ENCODE measurements at regions not wholly inside any gene's neighbourhood (a gene's known extent, or its start where the extent isn't known, plus 50 kb on each side); places are given as distances from the start of the nearest gene placed in this dataset.
"Not testable (repeated sequence)": the region's sequence is repeated elsewhere in the genome, so short reads cannot be mapped to it uniquely, and the experiment has no call there.

DNA sequence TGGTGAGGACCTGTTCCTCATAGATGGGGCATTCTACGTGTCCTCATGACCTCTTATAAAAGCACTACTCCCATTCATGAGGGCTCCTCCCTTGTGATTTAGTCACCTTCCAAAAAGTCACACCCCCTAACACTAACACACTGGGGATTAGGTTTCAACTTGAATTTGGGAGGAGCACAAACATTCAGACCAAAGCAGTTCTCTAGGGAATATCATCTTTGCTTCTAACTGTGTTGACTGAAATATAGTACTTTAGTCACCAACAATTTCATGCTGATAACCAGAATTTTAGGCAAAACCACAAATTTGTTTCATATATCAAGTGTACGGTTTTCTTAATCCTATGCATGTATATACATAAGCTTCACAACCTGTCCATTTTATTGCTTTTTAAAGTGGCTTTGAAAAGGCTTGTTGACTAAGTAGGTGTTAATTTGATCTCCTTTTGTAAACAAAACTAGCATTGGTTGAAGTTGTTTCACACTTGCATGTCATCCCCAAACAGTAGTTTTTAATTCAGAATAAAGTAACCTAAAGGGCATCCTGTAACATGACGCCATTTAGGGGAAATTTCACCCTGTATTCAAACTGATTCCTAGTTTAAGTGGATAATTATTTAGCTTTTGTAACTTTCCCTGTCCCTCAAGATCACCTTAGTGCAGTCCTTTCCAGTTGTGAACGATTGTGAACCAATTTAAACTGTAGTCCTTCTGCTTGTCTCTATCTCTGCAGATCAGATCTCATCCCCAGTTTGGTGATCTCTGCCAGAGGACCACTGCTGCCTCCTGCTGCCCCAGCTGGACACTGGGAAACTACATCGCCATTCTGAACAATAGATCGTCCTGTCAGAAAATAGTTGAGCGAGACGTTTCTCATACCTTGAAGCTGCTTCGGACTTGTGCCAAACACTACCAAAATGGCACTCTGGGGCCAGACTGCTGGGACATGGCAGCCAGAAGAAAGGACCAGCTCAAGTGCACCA, 141.1 kb downstream of the TLR5 start:
- no peak for DNase-seq

DNA sequence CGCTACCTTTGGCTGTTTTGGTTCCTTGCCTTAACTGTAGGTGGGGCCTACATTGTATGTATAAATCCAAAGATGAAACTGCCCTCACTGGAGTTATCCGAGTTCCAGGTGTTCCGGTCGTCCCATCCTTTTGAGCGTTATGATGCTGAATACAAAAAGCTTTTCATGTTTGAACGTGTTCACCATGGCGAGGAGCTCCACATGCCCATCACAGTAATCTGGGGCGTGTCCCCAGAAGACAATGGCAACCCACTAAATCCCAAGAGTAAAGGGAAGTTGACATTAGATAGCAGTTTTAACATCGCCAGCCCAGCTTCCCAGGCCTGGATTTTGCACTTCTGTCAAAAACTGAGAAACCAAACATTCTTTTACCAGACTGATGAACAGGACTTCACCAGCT, 139.5 kb downstream of the TLR5 start:
- DNase-seq = no peak

DNA sequence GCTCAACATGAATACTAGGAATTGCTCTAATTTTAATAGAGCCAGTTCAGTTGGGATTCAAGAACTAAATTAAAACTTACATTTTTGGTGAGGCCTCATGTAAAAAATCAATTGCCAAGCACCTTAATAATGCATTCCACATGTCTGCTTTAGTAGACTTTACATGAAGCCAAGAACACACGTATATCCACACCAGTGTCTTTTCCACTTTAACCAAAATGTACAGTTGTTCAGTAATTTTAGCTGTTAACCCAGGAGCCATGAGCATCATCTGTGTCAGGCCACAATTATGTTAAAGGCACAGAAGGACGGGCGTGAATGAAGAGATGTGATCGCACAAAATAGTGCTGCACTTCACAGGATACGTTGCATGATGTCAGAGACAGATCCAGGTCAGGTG, 136.7 kb downstream of the TLR5 start:
- DNase-seq = no peak

DNA sequence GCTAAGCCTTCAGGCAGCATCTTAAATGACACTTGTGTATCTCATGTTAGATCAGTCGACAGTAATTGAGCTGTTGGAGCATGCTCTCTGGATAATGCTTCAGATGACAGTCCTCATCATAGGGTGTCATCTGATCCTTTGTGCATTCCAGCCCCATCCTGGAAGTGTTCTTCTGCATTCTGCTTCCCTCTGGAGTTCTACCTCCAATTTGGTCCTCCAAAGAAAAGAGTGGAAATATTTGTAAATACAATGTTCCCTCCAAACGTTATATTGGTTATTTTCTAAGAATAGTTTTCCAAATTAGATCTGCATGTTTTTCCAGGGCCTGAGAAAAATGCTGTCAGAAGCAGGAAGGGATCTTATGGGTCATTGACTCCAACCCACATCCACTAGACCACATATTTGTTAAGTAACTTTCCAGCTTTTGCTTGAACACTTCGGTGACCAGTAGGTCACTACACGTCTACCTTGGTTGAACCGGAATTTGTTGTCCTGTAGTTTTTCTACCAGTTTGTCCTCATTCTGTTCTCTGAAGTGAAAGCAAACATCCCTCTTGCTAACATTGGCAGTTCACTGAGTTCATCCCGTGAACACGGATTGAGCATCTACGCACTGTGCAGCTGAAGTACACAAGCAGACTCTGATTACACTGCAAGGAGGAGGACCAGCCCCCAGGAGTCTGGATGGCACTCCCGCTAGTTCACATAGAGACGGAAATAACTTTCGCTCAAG, 136.0 kb downstream of the TLR5 start:
- DNase-seq = no peak

DNA sequence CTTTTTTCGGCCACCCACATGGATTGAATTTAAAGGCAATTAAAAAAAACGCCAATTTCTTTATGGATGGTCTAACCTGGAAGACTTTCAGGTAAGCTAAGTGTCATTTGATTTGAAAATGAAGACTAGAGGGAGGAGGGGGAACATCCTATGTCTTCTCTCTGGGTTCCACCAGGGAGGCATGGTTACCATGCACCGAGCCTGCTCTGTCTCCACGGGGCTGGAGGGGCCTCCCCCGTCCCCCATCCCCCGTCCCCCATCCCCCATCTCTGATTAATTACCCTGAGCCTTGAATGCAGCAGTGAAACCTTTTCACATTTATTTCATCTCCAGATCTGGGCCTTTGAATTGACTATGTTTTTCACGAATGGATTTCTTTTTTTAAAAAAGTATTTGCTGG, 135.1 kb downstream of the TLR5 start:
- no peak for DNase-seq

DNA sequence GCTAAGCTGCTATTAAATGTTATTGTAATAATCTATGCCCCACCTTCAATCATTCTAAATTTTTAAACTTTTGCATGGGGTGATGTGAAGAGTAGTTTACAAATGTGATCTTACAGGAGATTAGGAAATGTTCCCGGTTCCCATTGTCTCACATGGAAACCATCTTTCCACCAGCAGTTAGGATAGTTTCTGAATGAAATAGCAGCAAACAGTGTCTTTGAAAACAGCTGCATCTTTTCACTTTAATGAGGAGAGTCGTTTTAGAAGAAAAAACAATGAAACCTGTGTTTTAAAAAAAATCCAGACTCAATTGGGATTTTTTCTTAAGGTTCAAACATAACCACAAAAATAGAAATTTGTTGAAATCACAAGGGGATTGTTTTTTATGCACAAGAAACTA, 134.2 kb downstream of the TLR5 start:
- no peak for DNase-seq

DNA sequence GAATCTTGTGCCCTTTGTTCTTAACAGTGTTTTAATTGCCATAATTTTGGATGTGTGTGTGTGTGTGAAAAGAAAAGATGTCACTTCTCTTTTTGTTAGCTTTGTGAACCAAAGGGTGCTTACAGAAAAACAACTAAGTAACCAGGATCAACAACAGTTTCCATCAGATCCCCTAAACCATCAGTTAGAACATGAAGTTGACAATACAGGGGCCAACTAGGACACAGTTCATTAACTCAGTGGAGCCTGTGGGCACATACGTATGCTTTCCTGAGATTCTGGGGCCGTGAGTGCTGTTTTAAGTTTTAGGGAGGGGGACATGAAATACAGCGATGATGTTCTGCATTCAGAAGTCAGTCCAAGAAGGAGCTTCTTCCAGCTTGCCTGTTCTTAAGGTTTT, 133.6 kb downstream of the TLR5 start:
- DNase-seq = no peak

DNA sequence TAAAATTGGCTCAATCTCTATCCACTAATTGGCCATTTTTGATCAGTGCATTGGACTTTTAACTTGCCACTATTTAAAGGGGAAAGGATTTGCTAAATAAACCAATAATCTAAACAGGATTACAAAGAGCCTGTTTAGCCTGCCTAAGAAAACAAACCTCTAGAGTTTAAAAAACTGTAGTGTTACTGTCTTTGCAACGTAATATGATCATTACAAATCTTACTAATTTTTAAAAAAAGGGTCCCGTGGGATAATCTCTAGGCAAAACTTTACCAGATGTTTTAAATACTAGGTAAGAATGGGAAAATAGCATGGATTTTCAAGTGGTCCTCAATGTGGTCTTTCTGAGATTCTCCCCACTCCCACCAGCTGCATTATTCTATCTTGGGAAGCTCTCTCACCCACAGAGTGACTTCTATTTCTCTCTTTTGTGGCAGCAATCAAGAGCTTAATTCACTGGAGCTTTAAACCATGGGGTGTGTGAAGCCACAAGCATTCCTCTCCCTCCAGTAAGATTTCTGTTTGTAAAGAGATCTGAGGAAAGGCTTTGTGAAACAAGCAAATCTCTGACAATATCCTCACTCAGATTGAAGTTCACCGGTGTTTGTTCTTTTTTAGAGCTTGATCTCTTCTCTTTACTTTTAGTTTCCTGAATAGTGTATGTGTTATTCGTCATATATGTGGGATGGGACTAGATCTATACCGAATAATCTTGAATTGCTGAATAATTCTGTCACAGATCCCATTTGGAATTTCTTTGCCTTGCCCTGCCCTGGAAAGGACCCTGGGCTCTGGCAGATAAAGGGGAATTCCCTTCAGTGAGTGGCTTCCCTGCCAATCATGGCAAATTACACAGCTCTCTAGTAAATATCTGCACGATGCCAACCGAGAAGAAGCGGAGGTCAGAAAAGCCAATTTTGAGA, 132.2 kb downstream of the TLR5 start:
- DNase-seq = no peak

DNA sequence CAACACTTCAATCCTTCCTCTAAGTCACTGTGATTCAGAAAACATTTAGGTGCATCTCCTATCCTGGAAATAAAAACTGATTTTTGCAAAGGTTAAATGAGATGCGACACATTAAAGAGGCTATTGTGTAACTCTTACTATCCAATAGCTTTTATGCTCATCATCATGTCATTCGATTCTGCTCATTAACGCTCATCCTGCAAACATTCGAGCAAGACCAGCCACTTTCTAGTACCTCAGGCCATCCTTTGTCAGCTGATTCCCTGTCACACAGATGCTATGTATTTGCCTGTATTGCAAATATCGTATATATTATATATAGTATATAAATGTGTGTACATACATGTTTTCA, 131.6 kb downstream of the TLR5 start:
- DNase-seq = no peak

DNA sequence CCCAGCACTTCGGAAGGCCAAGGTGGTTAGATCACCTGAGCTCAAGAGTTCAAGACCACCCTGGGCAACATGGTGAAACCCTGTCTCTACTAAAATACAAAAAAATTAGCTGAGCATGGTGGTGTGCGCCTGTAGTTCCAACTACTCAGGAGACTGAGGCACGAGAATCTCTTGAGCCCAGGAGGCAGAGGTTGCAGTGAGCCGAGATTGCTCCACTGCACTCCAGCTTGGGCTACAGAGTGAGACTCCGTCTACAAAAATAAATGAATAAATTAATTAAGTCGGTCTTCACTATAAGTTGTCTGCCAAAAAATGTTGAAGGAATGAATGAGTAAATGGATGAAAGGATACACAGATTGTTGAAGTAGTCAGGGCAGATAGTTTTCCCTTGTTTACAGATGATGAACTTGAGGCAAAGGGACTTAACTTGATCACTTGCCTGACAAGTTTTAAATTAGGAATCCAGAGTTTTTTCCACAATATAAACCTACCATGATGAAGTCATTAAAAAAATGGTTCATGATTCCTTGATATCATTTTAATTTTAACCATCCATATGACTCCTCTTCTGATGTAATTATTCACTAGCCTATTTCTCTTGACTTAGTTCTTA, 130.8 kb downstream of the TLR5 start:
- DNase-seq = no peak

DNA sequence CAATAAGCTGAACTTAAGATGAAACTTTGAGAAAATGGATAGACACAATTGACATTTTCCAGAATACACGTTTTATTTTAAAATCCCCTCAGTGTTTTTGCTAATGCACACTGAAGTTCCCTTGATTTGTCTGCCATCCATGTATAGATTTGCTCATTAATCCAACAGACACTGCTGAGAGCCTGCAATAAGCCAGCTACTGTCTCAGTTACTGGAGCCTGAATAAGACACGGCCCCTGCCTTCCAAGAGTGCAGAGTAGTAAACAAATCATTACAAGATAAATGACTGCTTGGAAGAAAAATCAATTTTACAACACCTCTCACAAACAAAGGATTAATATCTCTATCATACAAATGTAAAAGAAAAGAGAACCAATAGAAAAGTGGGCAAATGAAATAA, 130.1 kb downstream of the TLR5 start:
- no peak for DNase-seq

DNA sequence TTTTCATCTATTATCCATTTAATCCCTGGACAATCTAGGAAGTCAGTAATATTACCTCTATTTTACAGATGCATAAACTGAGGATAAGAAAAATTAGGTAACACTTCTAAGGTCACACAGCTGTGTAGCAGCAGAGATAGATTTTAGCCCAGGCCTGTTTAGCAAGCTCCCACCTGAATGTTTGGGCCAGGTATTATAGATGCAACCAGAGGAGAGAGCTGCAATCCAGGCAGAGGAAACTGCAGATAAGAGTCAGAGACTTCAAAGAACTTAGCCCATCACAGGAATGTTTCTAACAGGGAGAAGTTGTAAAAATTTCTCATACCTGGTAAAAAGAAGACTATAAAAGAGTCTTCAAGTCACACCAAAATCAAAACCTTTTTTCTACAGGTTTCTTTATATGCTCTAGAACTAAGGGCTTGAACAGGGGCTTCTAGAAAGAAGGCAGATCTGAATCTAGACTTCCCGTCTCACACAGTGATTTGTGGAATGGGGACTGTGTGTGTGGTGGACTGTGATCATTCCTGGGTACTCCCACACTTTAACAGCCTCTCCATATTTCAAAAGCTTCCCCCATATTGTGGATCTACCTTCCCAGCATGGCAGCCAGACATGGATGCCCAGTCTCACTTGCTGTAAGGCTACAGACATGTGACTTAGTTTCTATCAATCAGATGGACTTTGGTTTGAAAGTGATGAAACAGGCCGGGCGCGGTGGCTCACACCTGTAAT, 128.7 kb downstream of the TLR5 start:
- DNase-seq = no peak

DNA sequence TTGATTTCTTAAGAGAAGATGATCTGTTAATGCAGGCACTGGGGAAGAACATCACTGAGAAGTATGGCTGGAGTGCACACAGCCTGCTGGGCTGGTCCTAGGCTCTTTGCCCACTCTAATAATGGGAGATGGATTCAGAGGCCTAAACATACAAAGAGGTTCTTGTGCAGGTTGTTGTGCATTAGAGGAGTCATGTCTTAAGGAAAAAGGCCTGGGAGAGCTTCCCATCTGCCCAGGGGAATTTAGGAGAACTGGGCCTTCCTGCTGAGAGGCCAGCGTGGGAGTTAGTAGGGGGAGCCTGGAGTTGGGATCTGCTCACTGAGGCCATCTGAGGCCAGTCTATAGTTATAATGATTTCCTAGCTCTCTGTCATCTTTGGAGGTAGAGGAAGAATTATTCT, 126.7 kb downstream of the TLR5 start:
- DNase-seq = no peak

DNA sequence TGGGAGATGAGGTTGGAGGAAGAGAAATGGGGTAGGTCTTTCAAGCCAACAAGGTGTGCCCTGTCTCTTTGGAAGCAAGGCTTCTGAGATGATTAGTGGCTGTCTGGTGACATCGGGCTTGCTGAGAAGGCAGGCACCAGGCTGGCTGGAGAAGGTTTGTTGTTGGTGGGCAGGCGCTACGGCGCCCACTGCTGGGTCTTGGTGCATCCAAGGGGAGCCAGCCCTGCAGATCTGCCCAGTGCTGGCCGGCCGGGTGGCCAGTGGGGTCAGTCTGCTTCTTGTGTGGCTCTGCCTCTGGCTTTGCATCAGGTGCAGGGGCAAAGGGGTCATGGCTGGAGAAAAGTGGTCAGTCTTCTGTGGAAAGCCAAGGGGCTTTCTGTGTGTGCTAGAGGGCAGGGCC, 126.2 kb downstream of the TLR5 start:
- no peak for DNase-seq

DNA sequence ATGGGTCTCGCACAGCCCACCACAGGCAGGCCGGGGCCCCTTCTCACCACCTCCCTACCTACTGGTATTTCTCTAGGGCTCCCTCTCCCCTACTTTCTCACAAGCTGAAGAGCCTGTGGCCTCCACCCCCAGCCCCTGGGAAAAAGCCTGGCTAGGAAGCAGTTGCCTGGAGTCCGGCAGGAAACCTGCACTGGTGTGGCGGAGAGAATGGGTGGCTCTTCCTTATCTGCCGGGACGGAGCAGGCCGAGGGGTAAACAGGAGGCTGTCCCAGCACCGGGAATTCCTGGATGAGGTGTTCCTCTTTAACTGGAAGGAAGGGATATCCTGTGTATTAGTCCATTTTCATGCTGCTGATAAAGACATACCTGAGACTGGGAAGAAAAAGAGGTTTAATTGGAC, 125.8 kb downstream of the TLR5 start:
- DNase-seq = no peak

DNA sequence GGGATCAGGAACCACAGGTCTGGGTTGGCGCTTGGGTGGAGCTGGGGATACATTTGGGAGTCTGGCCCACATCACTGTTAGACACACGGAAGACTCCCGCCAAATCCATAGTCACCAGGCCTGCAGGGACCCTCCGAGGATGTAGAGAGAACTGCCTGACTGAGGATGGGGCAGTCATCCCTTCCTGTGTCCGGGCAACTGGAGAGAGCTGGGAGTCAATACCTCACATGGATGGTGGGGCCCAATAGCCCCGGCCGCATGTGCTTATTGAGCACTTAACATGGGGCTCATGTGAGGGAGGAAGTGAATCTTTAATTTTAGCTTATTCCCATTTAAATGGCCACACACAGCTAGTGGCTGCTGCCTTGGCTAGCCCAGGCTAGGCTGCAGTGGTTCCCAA, 124.5 kb downstream of the TLR5 start:
- DNase-seq = no peak

DNA sequence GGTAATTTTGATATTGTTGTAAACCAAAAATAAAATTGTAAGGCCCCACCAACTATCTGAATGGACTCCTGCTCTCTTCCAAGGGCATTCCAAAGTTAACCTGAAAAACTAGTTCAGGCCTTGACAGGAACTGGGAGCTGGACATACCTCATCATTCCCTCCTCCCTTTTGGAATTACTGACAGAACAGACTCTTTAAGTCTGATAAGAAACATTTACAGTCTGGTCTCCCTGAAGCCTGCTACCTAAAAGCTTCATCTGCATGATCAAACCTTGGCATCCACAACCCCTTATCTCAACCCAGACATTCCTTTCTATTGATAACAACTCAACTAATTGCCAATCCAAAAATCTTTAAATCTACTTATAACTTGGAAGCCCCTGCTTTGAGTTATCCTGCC, 123.8 kb downstream of the TLR5 start:
- no peak for DNase-seq

DNA sequence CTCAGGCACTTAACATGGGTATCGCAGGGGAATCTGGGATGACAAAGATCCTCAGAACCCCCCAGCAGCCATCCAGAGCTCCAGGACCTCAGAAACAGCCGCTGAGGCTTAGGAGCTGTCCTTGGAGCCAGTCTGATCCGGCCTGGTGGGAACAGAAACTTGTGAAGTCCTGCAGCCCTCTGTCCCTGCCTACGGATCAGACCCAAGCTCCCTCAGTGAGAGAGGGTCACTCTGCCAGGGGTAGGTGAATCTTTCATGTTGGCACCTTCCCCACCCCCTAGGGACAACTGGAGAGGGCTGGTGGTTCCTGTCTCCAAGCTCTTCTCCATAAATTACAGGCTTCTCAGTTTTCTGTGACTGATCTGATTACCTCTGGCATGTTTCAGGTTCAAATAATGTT, 122.3 kb downstream of the TLR5 start:
- DNase-seq = no peak

DNA sequence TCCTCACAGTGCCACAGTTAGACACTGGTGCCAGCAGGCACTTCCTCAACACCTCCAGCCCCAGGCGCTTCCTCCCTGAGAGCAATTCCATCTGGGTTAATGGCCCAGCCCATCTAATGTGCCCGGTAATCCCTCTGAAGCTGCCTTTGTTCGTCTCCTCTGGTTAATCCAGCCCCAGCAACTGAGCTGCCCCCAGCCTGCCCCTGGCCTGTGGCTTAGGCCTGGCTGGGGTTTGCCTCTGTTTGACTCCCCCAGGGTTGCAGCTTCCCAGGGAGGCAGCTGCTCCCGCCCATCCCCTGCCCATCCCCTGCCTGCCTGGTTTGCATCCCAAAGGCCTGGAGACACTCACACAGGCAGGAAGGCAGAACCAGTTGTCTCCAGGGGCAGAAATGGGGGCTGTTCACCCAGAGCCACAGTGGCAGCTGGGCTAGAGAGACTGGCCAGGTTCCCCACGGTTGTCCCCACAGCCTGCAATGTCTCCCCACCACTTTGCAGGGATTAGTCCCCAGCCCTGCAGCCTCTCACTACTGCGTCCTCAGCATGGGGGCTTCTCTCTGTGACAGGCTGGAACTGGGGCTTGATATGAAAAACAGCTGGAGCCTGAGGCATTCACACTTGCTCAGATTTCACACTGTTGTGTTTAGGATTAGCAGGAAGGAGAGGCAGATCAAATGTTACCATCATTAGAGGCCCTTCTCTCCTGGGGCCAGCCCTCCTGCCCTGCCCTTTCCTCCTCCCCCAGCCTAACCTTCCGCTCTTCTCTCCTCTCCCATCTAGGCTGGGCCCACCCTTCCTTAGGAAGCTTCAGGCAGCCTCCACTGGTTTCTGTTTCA, 120.2 kb downstream of the TLR5 start:
- no peak for DNase-seq

DNA sequence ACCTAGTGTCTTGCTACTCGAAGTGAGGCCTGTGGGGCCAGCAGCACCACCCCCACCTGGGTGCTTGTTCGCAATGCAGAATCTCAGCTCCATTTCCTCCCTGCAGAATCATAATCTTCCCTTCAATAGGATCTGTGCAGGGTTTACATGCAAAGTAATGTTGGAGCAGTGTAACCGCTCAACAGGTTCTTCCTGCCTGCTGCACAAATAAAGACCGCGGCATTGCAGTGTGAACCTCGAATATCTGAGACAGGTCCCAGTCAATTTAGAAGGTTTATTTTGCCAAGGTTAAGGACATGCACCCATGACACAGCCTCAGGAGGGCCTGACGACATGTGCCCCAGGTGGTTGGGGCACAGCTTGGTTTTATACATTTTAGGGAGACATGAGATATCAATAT, 119.2 kb downstream of the TLR5 start:
- DNase-seq = no peak

DNA sequence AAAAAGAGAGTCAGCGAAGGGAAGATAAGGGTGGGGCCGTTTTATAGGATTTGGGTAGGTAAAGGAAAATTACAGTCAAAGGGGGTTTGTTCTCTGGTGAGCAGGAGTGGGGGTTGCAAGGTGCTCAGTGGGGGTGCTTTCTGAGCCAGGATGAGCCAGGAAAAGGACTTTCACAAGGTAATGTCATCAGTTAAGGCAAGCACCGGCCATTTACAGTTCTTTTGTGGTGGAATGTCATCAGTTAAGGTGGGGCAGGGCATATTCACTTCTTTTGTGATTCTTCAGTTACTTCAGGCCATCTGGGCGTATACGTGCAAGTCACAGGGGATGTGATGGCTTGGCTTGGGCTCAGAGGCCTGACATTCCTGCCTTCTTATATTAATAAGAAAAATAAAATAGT, 118.6 kb downstream of the TLR5 start:
- DNase-seq = not testable (repeated sequence)
